Calu3 (cell line): ENCODE measurements at regions not wholly inside any gene's neighbourhood (a gene's known extent, or its start where the extent isn't known, plus 50 kb on each side); places are given as distances from the start of the nearest gene placed in this dataset.

Experiments
- BruUV-seq: library from RNA; stranded (reverse); fragments of 400-500 nt; replicated peaks from 2 replicates; lab custom pipeline; 2021; lab: Mats Ljungman, UMichigan
- CTCF ChIA-PET: fragments of 300-600 bp; sonication (Branson Sonifier 250); formaldehyde crosslinking; loops from one replicate; lab custom pipeline; 2022; ENCODE audit warnings: antibody characterized with exemption; lab: Charles Lee
- DNase-seq: peaks from one replicate; pipeline ENCODE4 v3.0.0; 2022
- H3K27ac Mint-ChIP-seq: one replicate; pipeline ENCODE4 v1.8.0; 2022; ENCODE audit warnings: mixed read lengths; ENCODE audit not compliant: unreplicated experiment
- H3K27me3 Mint-ChIP-seq: one replicate; pipeline ENCODE4 v1.8.0; 2022; ENCODE audit warnings: mixed read lengths; ENCODE audit not compliant: unreplicated experiment
- H3K36me3 Mint-ChIP-seq: one replicate; pipeline ENCODE4 v1.8.0; 2022; ENCODE audit warnings: mild to moderate bottlenecking, moderate library complexity, mixed read lengths; ENCODE audit not compliant: insufficient read depth, unreplicated experiment
- H3K4me1 Mint-ChIP-seq: one replicate; pipeline ENCODE4 v1.8.0; 2022; ENCODE audit warnings: mild to moderate bottlenecking, low read depth, mixed read lengths; ENCODE audit not compliant: unreplicated experiment
- H3K4me3 Mint-ChIP-seq: one replicate; pipeline ENCODE4 v1.8.0; 2022; ENCODE audit warnings: mild to moderate bottlenecking, low read depth, moderate library complexity, mixed read lengths; ENCODE audit not compliant: unreplicated experiment
- H3K9me3 Mint-ChIP-seq: one replicate; pipeline ENCODE4 v1.8.0; 2022; ENCODE audit warnings: low read depth, mixed read lengths; ENCODE audit not compliant: unreplicated experiment
- CTCF ChIP-seq: fragments of 200-600 bp; IDR thresholded peaks from one replicate; pipeline ENCODE4 v1.8.0; 2022; ENCODE audit warnings: antibody characterized with exemption; ENCODE audit not compliant: unreplicated experiment
- intact Hi-C: fragments of 100-400 bp; cut with micrococcal nuclease; formaldehyde crosslinking; loops from one replicate; pipeline ENCODE4 v1.10.0; 2022; ENCODE audit not compliant: unreplicated experiment

DNA sequence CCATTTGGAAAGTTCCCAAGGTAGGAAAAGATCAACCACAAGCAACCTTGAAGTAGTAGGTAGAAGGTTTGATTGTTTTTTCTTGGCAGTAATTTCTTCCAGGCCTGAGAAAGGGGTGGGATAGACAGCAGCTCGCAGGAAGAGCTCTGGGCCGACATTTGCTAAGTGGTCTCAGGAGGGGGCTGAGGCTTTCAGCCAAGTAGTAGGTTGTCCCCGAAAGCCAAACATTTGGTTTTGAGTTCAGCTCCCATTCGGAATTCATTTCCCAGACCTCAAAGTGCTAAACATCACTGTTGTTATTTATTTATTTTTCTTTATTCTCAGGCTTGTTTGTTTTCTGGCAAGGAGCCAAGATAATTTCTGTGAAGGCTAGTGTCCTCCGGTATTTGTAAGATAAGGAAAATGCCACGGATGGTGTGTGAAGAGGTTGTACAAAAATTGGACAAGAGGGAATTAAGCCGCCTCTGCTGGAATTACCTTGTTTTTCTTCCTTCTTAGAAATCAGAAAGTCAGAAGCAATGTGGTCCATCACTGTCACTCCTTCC lies 112.1 kb downstream of the KIF4B start:
- intact Hi-C loops, result no loop called here
- H3K4me3 Mint-ChIP-seq, result no peak overlapping the region
- peaks cover 57% of the 10 kb centered on the region for H3K27me3 Mint-ChIP-seq
- no peak overlapping the region for H3K27ac Mint-ChIP-seq
- TF ChIP-seq CTCF, result no peak
- no peak for DNase-seq
- CTCF ChIA-PET, result no interaction called here
- BruUV-seq, result no TSS peak
- H3K4me1 Mint-ChIP-seq, result no peaks in the 10 kb centered on the region
- H3K36me3 Mint-ChIP-seq, result no peaks in the 10 kb centered on the region
- no peaks in the 10 kb centered on the region for H3K9me3 Mint-ChIP-seq

DNA sequence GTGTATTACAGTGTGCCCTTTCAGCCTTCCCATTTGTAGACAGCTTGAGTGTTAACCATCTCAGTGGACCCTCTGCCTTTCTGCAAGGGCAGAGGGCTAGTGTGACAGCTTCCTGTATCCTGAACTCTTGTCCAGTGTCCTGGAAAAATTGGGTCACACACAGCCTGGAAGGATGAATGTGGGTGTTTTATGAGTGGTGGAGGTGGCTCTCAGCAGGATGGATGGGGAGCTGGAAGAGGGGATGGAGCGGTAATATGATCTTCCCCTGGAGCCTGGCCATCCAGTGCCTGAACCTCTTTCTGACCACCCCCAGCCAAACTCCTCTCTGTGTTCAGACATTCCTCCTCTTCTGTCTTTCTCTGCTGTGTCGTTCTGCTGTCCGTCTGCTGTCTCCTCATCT lies 113.0 kb downstream of the KIF4B start:
- no peak for DNase-seq
- CTCF ChIA-PET, result no interaction called here
- Mint-ChIP-seq H3K27ac (no peak overlapping the region), H3K27me3 (peaks cover 65% of the 10 kb centered on the region), H3K4me1 (no peaks in the 10 kb centered on the region), H3K9me3 (no peaks in the 10 kb centered on the region), H3K4me3 (no peak overlapping the region), H3K36me3 (no peaks in the 10 kb centered on the region)
- intact Hi-C loops, result no loop called here
- TF ChIP-seq CTCF, result no peak
- BruUV-seq, result no TSS peak

- no peaks in the 10 kb centered on the region for H3K4me1 Mint-ChIP-seq
- H3K36me3 Mint-ChIP-seq, result no peaks in the 10 kb centered on the region
- no peak for DNase-seq
- H3K4me3 Mint-ChIP-seq, result no peak overlapping the region
- intact Hi-C loops, result no loop called here
- BruUV-seq, result no TSS peak
- H3K27ac Mint-ChIP-seq, result no peak overlapping the region
- H3K9me3 Mint-ChIP-seq, result no peaks in the 10 kb centered on the region
- no peak for TF ChIP-seq CTCF
- H3K27me3 Mint-ChIP-seq, result peaks cover 73% of the 10 kb centered on the region
- CTCF ChIA-PET, result no interaction called here
These were observed 114.0 kb downstream of the KIF4B start for GRCh38 chr5:155127552-155127951.

- Mint-ChIP-seq H3K27ac (no peak overlapping the region), H3K4me3 (no peak overlapping the region), H3K27me3 (peaks cover 86% of the 10 kb centered on the region), H3K9me3 (no peaks in the 10 kb centered on the region), H3K4me1 (no peaks in the 10 kb centered on the region), H3K36me3 (no peaks in the 10 kb centered on the region)
- BruUV-seq, result no TSS peak
- no peak for TF ChIP-seq CTCF
- intact Hi-C loops, result no loop called here
- CTCF ChIA-PET, result no interaction called here
- no peak for DNase-seq
These were observed 115.4 kb downstream of the KIF4B start for GRCh38 chr5:155128786-155129512.
